ENCODE measurements at regions not wholly inside any gene's neighbourhood (a gene's known extent, or its start where the extent isn't known, plus 50 kb on each side); places are given as distances from the start of the nearest gene placed in this dataset.

GRCh38 chr16:26644912-26645543 lies 421.7 kb upstream of the C16orf82 start:
- H3K79me2 ChIP-seq (ENCODE audit: control insufficient read depth, insufficient read depth, low read length): no peaks in the 10 kb centered on the region
- H3K27me3 ChIP-seq (ENCODE audit: control insufficient read depth, extremely low read depth, insufficient read depth, low read length): no peaks in the 10 kb centered on the region
- no peak for DNase-seq (ENCODE audit: low read depth, low spot score)
- no peaks in the 10 kb centered on the region for H3K4me1 ChIP-seq (ENCODE audit: control insufficient read depth, extremely low read depth, insufficient read depth, low read length)
- H3K27ac ChIP-seq (ENCODE audit: control insufficient read depth, insufficient read depth, low read length): no peak overlapping the region
- H3K4me2 ChIP-seq (ENCODE audit: control insufficient read depth, extremely low read depth, insufficient read depth, low read depth, low read length): no peak overlapping the region
- no peaks in the 10 kb centered on the region for H3K9me1 ChIP-seq (ENCODE audit: control insufficient read depth, extremely low read depth, insufficient read depth, low read length)
- H3K9ac ChIP-seq (ENCODE audit: control insufficient read depth, extremely low read depth, insufficient read depth, low read length): no peak overlapping the region
- H3K9me3 ChIP-seq (ENCODE audit: control insufficient read depth, low read depth, low read length): peaks cover 2% of the 10 kb centered on the region
- TF ChIP-seq CTCF (optimal IDR thresholded peaks at IDR 0.05 in 1 of 3, IDR thresholded peaks at IDR 0.05 in 1 of 3, conservative IDR thresholded peaks at IDR 0.05 in 1 of 3; ENCODE audit: extremely low read depth in 1 of 3, insufficient read depth in 2 of 3, low read length in 3 of 3): no peak
- no peak for TF ChIP-seq EZH2 (IDR thresholded peaks at IDR 0.05; ENCODE audit: low read length)
- no peak for FAIRE-seq
- dilution Hi-C loops (cut with MboI; ENCODE audit: extremely low pct_ligation_motif_present, low sequenced_read_pairs): no loop called here
- no peaks in the 10 kb centered on the region for H4K20me1 ChIP-seq (ENCODE audit: control insufficient read depth, extremely low read depth, insufficient read depth, low read length)
- no peaks in the 10 kb centered on the region for H3K36me3 ChIP-seq (ENCODE audit: control insufficient read depth in 2 of 2, extremely low read depth in 1 of 2, insufficient read depth in 2 of 2, low read length in 2 of 2)
- no peak overlapping the region for H2AFZ ChIP-seq (ENCODE audit: control insufficient read depth, low read length)
- no peak overlapping the region for H3K4me3 ChIP-seq (ENCODE audit: control insufficient read depth in 2 of 3, extremely low read depth in 1 of 3, insufficient read depth in 2 of 3, low read depth in 1 of 3, low read length in 3 of 3)

GRCh38 chr16:26645614-26646013 lies 421.1 kb upstream of the C16orf82 start:
- no peak overlapping the region for H3K27ac ChIP-seq (ENCODE audit: control insufficient read depth, insufficient read depth, low read length)
- no peaks in the 10 kb centered on the region for H3K36me3 ChIP-seq (ENCODE audit: control insufficient read depth in 2 of 2, extremely low read depth in 1 of 2, insufficient read depth in 2 of 2, low read length in 2 of 2)
- H3K79me2 ChIP-seq (ENCODE audit: control insufficient read depth, insufficient read depth, low read length): no peaks in the 10 kb centered on the region
- H2AFZ ChIP-seq (ENCODE audit: control insufficient read depth, low read length): no peak overlapping the region
- no peaks in the 10 kb centered on the region for H4K20me1 ChIP-seq (ENCODE audit: control insufficient read depth, extremely low read depth, insufficient read depth, low read length)
- no peak overlapping the region for H3K4me2 ChIP-seq (ENCODE audit: control insufficient read depth, extremely low read depth, insufficient read depth, low read depth, low read length)
- dilution Hi-C loops (cut with MboI; ENCODE audit: extremely low pct_ligation_motif_present, low sequenced_read_pairs): no loop called here
- H3K9me1 ChIP-seq (ENCODE audit: control insufficient read depth, extremely low read depth, insufficient read depth, low read length): no peaks in the 10 kb centered on the region
- no peaks in the 10 kb centered on the region for H3K27me3 ChIP-seq (ENCODE audit: control insufficient read depth, extremely low read depth, insufficient read depth, low read length)
- no peaks in the 10 kb centered on the region for H3K4me1 ChIP-seq (ENCODE audit: control insufficient read depth, extremely low read depth, insufficient read depth, low read length)
- TF ChIP-seq CTCF (optimal IDR thresholded peaks at IDR 0.05 in 1 of 3, IDR thresholded peaks at IDR 0.05 in 1 of 3, conservative IDR thresholded peaks at IDR 0.05 in 1 of 3; ENCODE audit: extremely low read depth in 1 of 3, insufficient read depth in 2 of 3, low read length in 3 of 3): peak in 1 of 3 experiments; percentile 6
- TF ChIP-seq EZH2 (IDR thresholded peaks at IDR 0.05; ENCODE audit: low read length): no peak
- H3K9me3 ChIP-seq (ENCODE audit: control insufficient read depth, low read depth, low read length): peaks cover 2% of the 10 kb centered on the region
- H3K9ac ChIP-seq (ENCODE audit: control insufficient read depth, extremely low read depth, insufficient read depth, low read length): no peak overlapping the region
- FAIRE-seq (no peak), DNase-seq (ENCODE audit: low read depth, low spot score) (no peak)
- H3K4me3 ChIP-seq (ENCODE audit: control insufficient read depth in 2 of 3, extremely low read depth in 1 of 3, insufficient read depth in 2 of 3, low read depth in 1 of 3, low read length in 3 of 3): no peak overlapping the region
